Peyer's patch (tissue), 4 donors: ENCODE measurements at regions not wholly inside any gene's neighbourhood (a gene's known extent, or its start where the extent isn't known, plus 50 kb on each side); places are given as distances from the start of the nearest gene placed in this dataset.

ENCODE experiments used
- POLR2A ChIP-seq, 2 donors: fragments of 450-650 bp; IDR thresholded peaks; one replicate each; pipeline ENCODE4 v1.5.1; 2017; ENCODE audit warnings: antibody characterized with exemption in 2 of 2, mild to moderate bottlenecking in 2 of 2, moderate library complexity in 2 of 2
- TF ChIP-seq, protein P1 (sequence below), 6 experiments: fragments of 450-650 bp in 4 of 6; fragments of 200-600 bp in 2 of 6; sonication (generic) in 1 of 6; IDR thresholded peaks; one replicate each; pipeline ENCODE4 v1.5.1; 2017 to 2019; ENCODE audit warnings: antibody characterized with exemption in 6 of 6, mild to moderate bottlenecking in 3 of 6, moderate library complexity in 1 of 6

DNA sequence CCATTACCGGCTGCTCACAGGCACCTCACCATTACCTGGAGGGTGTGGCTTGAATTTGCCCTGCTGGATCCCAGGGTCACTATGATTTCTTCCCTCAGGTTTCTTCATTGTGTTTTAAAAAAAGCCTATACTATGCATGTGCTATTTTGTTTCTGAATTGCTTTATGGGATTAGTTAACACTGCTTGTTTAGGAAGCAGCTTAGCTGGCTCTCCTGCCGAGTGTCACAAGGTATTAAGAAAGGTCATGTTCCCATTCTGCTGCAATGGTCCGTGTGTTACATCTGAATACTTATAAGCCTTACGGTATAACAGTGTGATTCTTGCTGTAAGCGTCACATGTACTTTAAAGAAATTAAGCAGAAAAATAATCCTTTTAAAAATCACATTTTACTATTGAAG, 380.6 kb upstream of the B3GAT1 start:
- TF ChIP-seq, protein P1, sequence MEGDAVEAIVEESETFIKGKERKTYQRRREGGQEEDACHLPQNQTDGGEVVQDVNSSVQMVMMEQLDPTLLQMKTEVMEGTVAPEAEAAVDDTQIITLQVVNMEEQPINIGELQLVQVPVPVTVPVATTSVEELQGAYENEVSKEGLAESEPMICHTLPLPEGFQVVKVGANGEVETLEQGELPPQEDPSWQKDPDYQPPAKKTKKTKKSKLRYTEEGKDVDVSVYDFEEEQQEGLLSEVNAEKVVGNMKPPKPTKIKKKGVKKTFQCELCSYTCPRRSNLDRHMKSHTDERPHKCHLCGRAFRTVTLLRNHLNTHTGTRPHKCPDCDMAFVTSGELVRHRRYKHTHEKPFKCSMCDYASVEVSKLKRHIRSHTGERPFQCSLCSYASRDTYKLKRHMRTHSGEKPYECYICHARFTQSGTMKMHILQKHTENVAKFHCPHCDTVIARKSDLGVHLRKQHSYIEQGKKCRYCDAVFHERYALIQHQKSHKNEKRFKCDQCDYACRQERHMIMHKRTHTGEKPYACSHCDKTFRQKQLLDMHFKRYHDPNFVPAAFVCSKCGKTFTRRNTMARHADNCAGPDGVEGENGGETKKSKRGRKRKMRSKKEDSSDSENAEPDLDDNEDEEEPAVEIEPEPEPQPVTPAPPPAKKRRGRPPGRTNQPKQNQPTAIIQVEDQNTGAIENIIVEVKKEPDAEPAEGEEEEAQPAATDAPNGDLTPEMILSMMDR (IDR thresholded peaks at IDR 0.05), result no peak
- TF ChIP-seq POLR2A (IDR thresholded peaks at IDR 0.05), result no peak
